DMS 273 treated with DMSO at 0.1 percent for 48 hours (cell line): ENCODE measurements at regions not wholly inside any gene's neighbourhood (a gene's known extent, or its start where the extent isn't known, plus 50 kb on each side); places are given as distances from the start of the nearest gene placed in this dataset.
A peak's percentile ranks its signal among the peaks of the same experiment; 100 is the strongest.
"Not testable (repeated sequence)": the region's sequence is repeated elsewhere in the genome, so short reads cannot be mapped to it uniquely, and the experiment has no call there.

Experiments used
- DNase-seq: peaks from one replicate; lab custom pipeline; 2025; lab: John Stamatoyannopoulos, UW

DNA sequence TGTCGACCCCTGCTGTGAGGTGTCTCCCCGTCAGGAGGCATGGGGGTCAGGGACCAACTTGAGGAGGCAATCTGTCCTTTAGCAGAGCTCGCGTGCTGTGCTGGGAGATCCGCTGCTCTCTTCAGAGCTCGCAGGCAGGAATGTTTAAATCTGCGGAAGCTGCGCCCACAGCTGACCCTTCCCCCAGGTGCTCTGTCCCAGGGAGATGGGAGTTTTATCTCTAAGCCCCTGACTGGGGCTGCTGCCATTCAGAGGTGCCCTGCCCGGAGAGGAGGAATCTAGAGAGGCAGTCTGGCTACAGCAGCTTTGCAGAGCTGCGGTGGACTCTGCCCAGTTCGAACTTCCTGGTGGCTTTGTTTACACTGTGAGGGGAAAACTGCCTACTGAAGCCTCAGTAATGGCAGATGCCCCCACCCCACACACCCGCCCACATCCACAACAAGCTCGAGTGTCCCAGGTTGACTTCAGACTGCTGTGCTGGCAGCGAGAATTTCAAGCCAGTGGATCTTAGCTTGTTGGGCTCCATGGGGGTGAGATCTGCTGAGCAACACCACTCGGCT lies 133.1 kb downstream of the CENPC start:
- DNase-seq = not testable (repeated sequence)

DNA sequence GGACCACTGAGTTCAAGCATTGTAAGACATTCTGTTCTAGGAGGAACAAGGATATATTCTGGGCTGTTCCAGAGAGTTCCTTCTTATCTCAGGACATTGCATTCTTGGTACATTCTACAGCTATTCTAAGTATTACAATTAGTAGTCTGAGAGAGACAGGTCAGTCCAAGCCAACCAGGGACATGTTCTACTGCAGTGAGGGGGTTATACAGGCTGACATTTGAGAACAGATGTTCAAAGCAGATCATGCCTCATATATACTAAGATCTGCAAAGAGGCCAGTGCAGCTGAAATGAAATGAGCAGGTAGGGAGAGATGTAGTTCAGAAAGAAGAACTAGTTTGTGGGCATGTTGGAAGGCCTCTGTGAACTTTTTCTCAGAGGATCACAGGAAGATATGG lies 142.0 kb downstream of the CENPC start:
- no peak for DNase-seq

DNA sequence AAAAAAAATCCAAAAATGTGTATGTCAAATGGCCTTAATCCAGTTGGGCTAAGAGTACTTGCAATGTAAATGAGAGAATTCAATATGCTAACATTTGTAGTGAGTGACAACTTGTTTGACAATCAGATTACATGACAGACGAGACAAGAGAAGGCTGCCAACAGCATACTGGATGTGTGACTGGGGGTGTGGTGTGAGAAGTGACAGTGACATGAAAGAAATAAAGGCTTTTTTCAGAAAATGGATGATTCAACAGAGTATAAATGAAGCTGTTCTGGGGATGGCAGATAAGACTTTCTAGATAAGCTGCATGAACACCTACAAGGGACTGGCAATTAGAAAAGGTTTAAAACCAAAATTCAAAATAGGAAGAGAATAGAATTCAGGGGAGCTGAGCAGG lies 143.4 kb downstream of the CENPC start:
- DNase-seq = no peak

DNA sequence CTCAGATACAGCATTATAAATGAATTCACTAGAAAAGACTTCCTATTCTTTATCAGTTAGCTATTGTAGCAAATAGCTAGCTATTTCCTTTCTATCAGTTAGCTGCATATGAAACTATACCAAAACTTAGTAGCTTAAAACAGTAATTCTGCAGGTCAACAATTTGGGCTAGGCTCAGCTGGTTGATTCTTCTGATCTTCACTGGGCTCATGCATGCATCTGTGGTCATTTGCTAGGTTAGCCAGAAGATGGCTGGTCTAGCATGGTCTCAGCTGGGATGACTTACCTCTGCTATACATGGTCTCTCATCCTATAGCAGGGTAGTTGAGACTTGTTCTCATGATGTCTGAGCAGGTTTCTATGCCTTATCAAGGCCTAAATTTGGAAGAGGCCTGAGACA lies 147.4 kb downstream of the CENPC start:
- DNase-seq = no peak

DNA sequence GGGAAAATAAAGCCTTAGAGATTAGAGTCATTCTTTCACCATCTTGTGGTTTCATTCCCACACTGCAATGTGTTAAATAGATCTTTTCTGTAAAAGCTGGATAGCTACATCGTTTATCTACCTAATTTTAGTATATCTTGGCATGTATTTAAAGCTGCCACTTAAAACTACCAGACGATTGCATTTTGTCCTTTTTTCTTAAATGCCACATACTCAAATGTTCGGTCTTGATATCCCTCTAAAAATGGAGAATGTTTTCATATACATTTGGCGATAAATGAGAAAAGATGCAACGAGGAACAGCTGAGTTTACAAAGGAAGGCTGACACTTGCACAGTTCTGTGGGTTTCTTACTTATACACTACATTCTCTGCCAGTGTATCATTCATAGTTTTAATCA lies 148.3 kb downstream of the CENPC start:
- DNase-seq = no peak

DNA sequence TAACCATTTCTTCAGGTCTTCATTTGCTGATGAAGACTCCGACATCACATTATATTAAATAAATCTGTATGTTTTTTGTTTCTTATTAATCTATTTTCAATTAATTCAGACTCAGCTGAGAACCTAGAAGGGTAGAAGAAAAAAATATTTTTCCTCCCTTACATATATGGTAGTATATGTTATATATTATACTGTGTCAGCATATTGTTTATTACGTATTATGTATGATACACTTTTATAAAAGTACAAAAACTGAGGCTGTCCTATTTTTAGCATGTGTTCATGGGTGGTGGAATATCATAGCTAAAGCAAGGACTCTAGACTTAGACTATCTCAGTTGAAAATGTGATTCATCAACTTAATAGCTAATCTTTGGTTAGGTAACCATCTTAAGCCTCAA lies 149.3 kb downstream of the CENPC start:
- no peak for DNase-seq

DNA sequence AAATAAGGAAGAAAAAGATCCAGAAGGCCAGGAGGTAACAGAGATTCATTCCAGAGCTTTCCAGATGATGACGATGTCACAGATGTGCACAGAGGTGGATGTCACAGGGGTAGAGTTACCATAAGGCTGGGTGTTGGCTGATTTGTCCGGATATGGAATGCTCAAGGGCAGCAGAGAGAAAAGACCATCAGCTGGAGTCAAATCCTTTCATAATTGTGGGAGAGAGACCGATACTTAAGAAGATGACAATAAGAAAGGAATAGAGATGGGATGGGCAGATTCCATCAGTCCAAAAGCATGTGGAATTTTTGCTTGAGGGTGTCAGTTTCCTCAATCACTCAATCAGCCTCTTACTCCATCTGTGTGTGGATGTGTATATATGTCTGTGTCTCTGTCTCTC lies 150.4 kb downstream of the CENPC start:
- no peak for DNase-seq

DNA sequence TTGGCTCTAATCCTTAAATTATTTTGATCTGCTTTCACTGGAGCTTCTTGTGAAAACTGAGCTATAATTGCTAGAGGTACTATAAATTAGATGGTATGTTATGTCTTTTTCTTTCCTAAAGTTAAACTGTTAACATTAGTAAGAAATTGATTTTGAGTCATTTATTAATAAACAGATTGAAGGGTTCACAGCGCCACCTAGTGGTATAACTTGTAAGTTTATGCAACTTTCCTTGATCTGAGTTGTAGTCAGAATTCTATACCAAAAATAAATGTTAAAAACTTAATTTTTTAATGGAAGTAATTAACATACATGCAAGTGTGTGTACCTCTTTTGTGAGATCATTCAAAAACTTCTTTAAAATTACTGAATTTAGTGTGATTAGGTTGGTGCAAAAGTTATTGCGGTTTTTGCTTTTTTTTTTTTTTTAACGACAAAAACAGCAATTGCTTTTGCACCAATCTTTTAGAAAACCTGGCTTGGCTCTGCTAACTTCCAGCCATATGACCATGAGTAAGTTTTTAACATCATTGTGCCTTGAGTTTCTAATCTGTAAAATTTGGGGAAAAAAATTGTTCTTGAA lies 151.5 kb downstream of the CENPC start:
- DNase-seq = no peak

DNA sequence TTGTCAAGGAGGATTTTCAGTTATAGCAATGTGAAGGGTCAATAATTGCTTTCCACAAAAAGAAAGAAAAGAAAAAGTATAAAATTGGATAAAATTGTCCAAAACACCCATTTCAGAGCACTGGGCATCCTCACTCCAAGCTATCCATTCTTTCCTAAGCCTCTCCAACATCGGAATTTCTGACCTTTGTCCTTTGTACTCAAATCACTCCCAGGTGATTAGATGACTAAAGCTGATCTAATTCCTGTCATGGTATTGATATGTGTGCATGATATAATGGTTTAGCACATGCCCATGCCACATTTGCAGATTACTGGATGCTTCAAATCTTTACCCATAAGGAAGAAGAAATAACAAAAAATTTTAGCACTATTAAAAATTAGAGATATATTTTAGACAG lies 152.3 kb downstream of the CENPC start:
- DNase-seq = no peak

DNA sequence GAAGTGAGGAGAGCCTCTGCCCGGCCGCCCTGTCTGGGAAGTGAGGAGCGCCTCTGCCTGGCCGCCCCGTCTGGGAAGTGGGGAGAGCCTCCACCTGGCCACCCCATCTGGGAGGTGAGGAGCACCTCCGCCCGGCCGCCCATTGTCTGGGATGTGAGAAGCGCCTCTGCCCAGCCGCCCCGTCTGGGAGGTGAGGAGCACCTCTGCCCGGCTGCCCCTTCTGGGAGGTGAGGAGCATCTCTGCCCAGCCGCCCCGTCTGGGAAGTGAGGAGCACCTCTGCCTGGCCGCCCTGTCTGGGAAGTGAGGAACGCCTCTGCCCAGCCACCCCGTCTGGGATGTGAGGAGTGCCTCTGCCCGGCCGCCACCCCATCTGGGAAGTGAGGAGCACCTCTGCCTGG lies 163.9 kb downstream of the CENPC start:
- not testable (repeated sequence) for DNase-seq

DNA sequence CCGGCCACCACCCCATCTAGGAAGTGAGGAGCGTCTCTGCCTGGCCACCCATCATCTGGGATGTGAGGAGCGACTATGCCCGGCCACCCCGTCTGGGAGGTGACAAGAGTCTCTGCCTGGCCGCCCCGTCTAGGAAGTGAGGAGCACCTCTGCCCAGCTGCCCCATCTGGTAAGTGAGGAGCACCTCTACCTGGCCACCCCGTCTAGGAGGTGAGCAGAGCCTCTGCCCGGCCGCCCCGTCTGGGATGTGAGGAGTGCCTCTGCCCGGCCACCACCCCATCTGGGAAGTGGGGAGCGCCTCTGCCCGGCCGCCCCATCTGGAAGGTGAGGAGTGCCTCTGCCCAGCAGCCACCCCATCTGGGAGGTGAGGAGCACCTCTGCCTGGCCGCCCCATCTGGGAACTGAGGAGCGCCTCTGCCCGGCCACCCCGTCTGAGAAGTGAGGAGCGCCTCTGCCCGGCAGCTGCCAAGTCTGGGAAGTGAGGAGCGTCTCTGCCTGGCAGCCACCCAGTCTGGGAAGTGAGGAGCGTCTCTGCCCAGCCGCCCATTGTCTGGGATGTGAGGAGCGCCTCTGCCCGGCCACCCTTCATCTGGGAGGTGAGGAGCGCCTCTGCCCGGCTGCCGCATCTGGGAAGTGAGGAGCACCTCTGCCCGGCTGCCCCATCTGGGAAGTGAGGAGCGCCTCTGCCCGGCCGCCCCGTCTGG lies 164.4 kb downstream of the CENPC start:
- DNase-seq = not testable (repeated sequence)

DNA sequence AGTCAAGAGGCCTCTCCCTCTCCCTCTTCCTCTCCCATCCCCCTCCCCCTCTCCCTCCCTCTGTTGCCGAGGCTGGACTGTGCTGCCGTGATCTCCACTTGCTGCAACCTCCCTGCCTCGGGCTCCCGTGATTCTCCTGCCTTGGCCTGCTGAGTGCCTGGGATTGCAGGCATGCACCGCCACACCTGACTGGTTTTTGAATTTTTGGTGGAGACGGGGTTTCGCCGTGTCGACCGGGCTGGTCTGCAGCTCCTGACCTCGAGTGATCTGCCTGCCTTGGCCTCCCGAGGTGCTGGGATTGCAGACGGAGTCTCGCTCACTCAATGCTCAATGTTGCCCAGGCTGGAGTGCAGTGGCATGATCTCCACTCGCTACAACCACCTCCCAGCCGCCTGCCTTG lies 165.1 kb downstream of the CENPC start:
- DNase-seq = no peak

DNA sequence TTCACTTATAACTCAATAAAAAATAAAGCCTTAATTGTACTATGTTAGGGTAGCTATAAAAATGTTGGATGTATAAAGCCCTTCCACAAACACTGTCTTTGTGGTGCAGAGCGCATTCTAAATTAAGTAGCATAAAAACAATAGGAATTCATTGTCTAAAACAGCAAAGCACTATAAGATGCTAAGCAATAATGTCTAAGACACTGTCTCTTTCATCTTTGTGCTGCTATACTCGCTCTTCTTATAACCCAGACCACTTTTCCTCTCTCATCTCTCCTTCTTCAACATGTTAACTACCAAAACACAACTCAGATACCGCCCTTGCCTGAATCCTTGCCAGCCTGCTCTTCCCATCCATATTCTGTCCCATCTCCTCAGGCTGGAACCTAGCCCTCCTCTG lies 170.0 kb downstream of the CENPC start:
- DNase-seq = no peak

DNA sequence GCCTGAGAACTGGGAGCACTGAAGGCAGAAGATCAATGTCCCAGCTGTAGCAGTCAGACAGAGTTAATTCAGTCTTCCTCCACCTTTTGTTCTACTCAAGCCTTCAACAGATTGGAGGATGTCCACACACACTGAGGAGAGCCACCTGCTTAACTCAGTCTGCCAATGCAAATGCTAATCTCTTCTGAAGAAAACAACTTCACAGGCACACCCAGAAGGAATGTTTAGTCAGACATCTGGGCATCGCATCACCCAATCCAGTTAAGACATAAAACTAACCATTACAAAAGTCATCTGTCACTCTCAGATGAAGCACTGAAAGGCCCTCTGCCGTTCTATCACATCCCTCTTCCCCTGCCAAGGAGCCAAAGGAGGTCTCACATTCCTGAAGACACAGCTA lies 173.7 kb downstream of the CENPC start:
- DNase-seq = no peak

DNA sequence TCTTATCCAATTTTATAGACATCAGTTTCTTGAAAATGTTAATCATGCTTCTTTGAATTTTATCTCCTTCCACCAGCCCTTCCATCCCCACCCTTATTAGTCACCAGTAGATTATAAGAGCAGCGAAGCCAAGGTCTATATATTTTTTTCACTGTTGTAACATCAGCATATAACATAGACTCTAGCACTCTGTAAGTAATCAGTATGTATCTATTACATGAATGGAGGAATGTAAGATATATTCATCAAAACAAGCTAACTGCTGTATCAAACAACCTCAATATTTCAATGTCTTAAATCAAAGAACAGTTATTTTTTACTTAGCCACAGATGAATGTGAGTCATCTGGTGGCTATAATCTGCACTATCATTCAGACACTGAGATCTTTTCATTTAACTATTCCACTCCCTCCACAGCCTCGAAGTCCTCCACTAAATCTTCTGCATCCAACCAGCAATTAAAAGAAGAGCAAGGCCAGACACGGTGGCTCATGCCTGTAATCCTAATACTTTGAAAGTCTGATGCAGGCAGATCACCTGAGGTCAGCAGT lies 178.9 kb downstream of the CENPC start:
- no peak for DNase-seq

DNA sequence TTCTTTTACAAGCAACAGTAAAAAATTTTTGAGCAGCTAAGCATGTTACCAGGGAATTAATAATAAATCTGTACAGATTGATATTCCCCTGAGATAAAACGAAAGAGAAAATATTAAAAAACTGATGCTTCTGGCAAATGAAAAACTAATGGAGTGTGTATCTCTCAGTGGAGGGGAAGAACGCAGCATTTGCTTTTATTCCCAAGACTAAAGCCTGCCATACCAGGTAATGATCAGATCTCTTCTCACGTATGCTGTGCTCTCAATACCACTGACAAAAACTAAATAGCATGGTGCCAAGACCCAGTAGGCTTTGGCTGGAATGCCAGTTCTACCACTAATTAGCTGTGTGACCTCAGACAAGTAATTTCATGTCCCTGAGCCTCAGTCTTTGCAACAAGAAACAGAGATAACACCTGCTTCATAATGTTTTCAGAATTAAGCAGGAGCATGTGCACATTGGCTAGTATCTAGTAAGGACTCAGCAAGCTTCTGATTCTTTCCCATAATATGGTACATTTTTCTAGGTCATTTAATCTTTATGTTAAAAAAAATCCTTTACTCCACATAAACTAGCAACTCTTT lies 179.6 kb downstream of the CENPC start:
- peak; percentile 40 for DNase-seq

DNA sequence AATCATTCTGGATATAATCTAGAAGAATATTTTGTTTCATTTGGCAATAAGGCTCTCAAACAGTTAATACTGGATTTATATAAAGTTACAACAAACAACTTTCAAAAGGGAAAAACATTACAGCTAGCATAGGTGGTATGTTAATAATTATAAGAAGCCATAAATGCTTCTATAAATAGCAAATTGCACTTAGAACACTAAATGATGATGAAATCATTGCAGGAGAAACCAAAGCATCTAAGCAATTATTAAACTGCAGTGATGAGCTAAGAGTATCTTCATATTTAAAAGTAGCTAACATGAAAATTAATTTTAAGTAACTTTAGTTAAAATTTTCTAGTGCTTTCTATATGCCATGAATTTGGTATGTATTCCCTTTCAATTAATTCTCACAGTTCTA lies 189.5 kb downstream of the CENPC start:
- DNase-seq = no peak

DNA sequence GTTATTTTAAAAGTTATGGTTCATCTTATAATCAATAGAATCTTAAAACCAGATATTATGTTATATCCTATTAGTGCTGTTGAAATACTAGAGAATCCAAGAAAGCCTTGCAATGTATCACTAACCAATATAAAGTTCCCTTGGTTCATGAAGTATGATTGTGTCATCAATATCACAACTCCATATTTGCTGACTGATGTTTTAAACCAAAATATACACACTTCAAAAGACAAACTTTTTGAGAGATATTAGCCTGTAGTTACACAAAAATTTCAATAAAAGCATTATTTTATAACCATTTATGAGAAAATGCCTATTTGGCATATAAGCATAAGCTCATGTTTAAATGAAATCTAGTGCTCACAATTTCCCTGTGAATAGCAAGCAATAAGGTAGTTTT lies 198.6 kb downstream of the CENPC start:
- DNase-seq = no peak

DNA sequence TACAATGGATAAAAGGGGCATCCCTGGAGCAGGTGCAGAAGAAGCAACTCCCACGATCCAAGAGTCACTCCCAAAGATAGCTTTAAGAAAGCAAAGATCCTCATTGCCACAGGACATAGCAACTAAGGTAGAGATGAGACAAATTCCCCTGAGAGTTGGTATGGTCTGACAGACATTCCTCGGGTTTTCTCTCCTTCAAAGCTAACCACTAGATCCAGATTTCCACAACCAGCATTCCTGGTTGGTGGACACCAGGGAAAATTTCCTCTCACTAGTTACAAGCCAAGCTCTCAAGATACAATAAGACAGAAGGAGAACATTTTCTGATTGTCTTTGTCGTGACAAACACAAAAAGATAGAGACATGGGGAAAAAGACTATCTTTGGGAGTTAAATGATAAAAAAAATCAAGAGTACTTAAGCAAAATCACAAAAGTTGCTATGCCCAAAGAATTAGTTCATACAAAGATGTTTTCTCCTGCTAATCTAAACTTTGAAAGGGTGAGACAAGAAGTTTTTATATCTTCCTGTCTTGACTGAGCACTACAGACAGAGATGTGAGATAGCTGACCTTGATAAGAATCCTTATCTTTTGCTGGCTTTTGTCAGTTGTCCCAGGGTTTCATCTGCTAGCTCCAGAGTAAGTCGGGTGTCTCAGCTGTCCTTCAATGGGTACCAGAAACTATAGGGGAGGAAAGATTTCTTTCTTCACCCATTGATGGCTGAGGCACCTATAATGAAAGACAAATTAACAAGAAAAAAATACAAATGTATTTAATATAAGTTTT lies 200.5 kb downstream of the CENPC start:
- no peak for DNase-seq

DNA sequence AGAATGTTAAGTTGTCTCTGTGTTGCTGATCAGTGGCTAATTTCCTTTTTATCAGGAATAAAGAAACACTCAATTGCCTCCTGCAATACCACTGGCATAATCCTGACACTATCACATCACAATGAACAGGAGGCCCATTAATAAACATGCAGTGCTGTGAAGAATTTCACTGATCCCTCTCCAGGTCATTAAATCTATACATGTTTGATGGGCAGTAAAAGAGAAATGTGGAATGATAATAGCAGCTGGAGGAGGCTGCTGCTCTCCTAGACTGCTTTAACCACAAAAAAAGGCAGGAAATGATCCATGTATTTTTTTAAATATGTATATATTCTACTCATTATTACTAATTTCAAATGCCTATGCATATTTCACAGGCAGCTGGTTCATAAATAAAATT lies 202.1 kb downstream of the CENPC start:
- no peak for DNase-seq

DNA sequence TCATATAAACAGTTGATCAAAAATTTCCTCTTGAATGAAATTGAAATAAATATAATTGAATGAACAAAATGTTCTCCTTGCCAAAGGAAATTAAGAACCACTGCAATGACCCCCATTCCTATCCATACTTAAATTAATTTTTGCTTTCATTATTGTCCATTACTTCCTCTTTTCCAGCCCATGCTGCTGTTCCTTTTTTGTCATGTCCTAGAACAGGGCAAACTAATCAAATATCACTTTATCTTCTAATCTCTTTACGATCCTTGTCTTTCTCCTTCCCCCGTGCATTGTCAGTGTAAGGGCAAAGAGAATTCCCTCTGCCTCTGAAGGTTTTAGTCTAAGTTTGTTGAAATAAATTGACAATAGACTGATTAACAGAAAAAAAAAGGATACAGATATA lies 203.0 kb downstream of the CENPC start:
- no peak for DNase-seq

DNA sequence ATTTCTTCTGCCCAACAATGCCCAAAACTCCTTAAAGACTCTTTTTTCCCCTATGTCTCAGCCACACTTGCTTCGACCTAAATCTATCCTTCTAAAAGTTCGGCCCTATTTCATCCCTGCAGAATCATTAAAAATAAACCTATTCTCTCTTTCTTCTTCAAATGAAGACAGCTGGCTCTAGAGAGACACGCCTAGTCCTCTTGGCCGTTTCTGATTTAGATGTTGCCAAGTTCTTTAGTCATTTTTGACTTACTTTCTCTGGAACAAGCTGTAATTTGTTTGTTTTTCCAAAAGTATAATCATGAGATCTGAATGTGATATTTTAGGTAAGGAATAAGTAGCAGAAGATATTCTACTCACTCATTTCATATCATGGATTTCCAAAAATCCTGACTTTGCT lies 211.6 kb downstream of the CENPC start:
- DNase-seq = no peak
